ENCODE measurements at regions not wholly inside any gene's neighbourhood (a gene's known extent, or its start where the extent isn't known, plus 50 kb on each side); places are given as distances from the start of the nearest gene placed in this dataset.

- no peaks in the 10 kb centered on the region for H3K9me3 ChIP-seq
- in situ Hi-C loops (cut with MboI; ENCODE audit: low sequenced_read_pairs in 4 of 4) (no loop called here), intact Hi-C loops (cut with DNase I; ENCODE audit: low total_unique reads) (no loop called here)
- H3K4me3 ChIP-seq, result no peak overlapping the region
- H3K27ac ChIP-seq, result no peak overlapping the region
- H3K36me3 ChIP-seq, result no peaks in the 10 kb centered on the region
- DNase-seq (peak in 1 of 2 donors; percentile 31), ATAC-seq (no peak)
- H3K4me1 ChIP-seq, result no peaks in the 10 kb centered on the region
- H3K27me3 ChIP-seq, result no peaks in the 10 kb centered on the region
- TF ChIP-seq CTCF (IDR thresholded peaks at IDR 0.05 in 4 of 5, conservative IDR thresholded peaks at IDR 0.05 in 1 of 5), result no peak
- TF ChIP-seq POLR2A (IDR thresholded peaks at IDR 0.05), result no peak
Measured at GRCh38 chr16:49200223-49200820, 81.3 kb downstream of the CBLN1 start.

GRCh38 chr16:49195237-49195548 lies 86.4 kb downstream of the CBLN1 start:
- Histone ChIP-seq H3K36me3 (no peaks in the 10 kb centered on the region), H3K9me3 (no peaks in the 10 kb centered on the region), H3K4me3 (no peak overlapping the region), H3K4me1 (no peaks in the 10 kb centered on the region), H3K27me3 (no peaks in the 10 kb centered on the region), H3K27ac (no peak overlapping the region)
- TF ChIP-seq CTCF (IDR thresholded peaks at IDR 0.05 in 4 of 5, conservative IDR thresholded peaks at IDR 0.05 in 1 of 5) (no peak), POLR2A (IDR thresholded peaks at IDR 0.05) (no peak)
- no peak for ATAC-seq
- intact Hi-C loops (cut with DNase I; ENCODE audit: low total_unique reads), result no loop called here
- no peak for DNase-seq
- in situ Hi-C loops (cut with MboI; ENCODE audit: low sequenced_read_pairs in 4 of 4), result no loop called here

DNA sequence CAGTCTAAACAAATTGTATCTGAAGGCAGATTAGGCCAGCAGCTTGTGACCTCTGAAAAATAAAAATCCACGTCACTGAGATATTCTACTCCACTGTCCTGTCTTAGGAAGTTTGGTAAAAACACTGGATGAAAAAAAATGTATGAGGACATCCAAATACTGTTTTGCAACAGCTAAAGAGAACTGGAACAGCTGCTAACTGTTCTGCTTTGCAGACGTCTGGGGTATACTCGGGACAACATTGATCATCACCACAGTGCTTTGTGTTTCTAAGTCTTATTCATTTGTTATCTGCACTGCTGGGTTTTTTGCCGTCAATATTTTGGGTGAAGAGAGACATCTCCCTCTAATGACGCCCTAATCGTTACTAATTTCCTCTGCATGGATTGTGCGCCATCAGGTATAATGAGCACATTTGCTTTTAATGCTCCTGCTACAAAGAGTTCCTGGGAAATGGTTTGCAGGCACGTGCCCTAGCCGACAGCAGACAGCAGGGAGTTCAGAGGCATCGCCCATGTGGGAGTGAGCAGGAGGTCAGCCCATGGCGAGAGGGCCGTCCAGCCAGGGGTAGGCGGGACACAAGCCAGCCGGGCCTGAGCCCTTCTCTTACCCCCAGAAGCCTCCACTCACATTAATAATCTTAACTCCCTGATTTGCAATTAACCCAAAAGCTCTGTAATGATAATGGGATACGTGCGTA lies 87.0 kb downstream of the CBLN1 start:
- no peak overlapping the region for H3K27ac ChIP-seq
- no peak for DNase-seq
- intact Hi-C loops (cut with DNase I; ENCODE audit: low total_unique reads), result no loop called here

GRCh38 chr16:49193596-49193995 lies 88.0 kb downstream of the CBLN1 start:
- TF ChIP-seq POLR2A (IDR thresholded peaks at IDR 0.05) (no peak), CTCF (IDR thresholded peaks at IDR 0.05 in 4 of 5, conservative IDR thresholded peaks at IDR 0.05 in 1 of 5) (no peak)
- ATAC-seq, result no peak
- Histone ChIP-seq H3K4me1 (no peaks in the 10 kb centered on the region), H3K27me3 (no peaks in the 10 kb centered on the region), H3K9me3 (no peaks in the 10 kb centered on the region), H3K36me3 (no peaks in the 10 kb centered on the region), H3K4me3 (no peak overlapping the region), H3K27ac (no peak overlapping the region)
- intact Hi-C loops (cut with DNase I; ENCODE audit: low total_unique reads) (no loop called here), in situ Hi-C loops (cut with MboI; ENCODE audit: low sequenced_read_pairs in 4 of 4) (no loop called here)
- no peak for DNase-seq

More for the DNA sequence above, 87.0 kb downstream of the CBLN1 start:
- peak; percentile 66 to 80 for ATAC-seq
- TF ChIP-seq CTCF (IDR thresholded peaks at IDR 0.05 in 4 of 5, conservative IDR thresholded peaks at IDR 0.05 in 1 of 5), result no peak
- Histone ChIP-seq H3K36me3 (no peaks in the 10 kb centered on the region), H3K4me3 (no peak overlapping the region), H3K9me3 (no peaks in the 10 kb centered on the region), H3K4me1 (no peaks in the 10 kb centered on the region), H3K27me3 (no peaks in the 10 kb centered on the region)
- in situ Hi-C loops (cut with MboI; ENCODE audit: low sequenced_read_pairs in 4 of 4), result no loop called here

DNA sequence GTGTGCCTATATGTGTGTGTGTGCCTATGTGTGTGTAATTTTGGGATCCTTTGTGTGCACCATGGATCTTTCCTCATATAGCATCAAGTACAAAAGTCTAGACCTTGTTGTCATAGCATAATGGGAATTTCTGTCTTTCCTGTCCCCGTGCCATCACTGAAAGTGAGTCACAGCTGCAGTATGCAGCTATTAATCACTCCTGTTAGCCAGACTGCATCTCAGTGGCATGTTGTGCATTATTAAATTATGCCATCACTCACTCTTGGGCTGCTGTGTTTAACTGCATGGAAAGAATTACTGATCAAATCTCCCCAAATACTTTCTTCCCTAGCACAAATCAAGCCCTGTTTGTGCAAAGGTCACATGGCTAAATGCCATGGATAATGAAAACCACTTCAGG lies 92.4 kb downstream of the CBLN1 start:
- Histone ChIP-seq H3K27me3 (peaks cover 0 to 6% (median 0%) of the 10 kb centered on the region in 3 donors), H3K4me3 (no peak overlapping the region), H3K27ac (no peak overlapping the region), H3K36me3 (no peaks in the 10 kb centered on the region), H3K9me3 (no peaks in the 10 kb centered on the region), H3K4me1 (no peaks in the 10 kb centered on the region)
- TF ChIP-seq CTCF (IDR thresholded peaks at IDR 0.05 in 4 of 5, conservative IDR thresholded peaks at IDR 0.05 in 1 of 5) (no peak), POLR2A (IDR thresholded peaks at IDR 0.05) (no peak)
- DNase-seq (no peak), ATAC-seq (no peak)
- in situ Hi-C loops (cut with MboI; ENCODE audit: low sequenced_read_pairs in 4 of 4), result no loop called here
- intact Hi-C loops (cut with DNase I; ENCODE audit: low total_unique reads), result no loop called here

All from gastrocnemius medialis (tissue), 4 donors.